Fibroblast of the aortic adventitia (primary cell): ENCODE measurements at regions not wholly inside any gene's neighbourhood (a gene's known extent, or its start where the extent isn't known, plus 50 kb on each side); places are given as distances from the start of the nearest gene placed in this dataset.

ENCODE experiments used
- DNase-seq: peaks from one replicate; pipeline ENCODE4 v3.0.0-alpha.2; 2010; ENCODE audit warnings: low read depth
- H3K4me3 ChIP-seq: 2 replicates; pipeline ENCODE4 v1.5.1; 2011; ENCODE audit warnings: low read depth, mild to moderate bottlenecking, control low read depth, low read length, moderate library complexity
- TF ChIP-seq, protein P1 (sequence below): IDR thresholded peaks from 2 replicates; pipeline ENCODE4 v1.5.1; 2011; ENCODE audit warnings: mild to moderate bottlenecking, low read length, control low read depth, inconsistent platforms; ENCODE audit not compliant: insufficient read depth

DNA sequence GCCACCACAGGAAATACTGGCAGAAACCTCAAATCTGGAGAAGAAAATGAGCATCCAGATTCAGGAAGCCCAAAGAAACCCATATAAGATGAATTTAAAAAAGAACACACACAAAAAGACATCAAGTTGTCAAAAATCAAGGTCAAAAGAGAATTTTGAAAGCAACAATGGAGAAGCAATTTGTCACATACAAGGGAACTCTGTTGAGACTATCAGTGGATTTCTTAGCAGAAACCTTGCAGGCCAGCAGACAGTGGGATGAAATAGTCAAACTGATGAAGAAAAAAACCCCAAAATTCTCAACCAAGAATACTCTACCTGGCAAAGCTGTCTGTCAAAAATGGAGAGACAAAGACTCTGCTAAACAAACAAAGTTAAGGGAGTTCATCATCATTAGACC lies 272.6 kb downstream of the ADCYAP1 start:
- TF ChIP-seq, protein P1, sequence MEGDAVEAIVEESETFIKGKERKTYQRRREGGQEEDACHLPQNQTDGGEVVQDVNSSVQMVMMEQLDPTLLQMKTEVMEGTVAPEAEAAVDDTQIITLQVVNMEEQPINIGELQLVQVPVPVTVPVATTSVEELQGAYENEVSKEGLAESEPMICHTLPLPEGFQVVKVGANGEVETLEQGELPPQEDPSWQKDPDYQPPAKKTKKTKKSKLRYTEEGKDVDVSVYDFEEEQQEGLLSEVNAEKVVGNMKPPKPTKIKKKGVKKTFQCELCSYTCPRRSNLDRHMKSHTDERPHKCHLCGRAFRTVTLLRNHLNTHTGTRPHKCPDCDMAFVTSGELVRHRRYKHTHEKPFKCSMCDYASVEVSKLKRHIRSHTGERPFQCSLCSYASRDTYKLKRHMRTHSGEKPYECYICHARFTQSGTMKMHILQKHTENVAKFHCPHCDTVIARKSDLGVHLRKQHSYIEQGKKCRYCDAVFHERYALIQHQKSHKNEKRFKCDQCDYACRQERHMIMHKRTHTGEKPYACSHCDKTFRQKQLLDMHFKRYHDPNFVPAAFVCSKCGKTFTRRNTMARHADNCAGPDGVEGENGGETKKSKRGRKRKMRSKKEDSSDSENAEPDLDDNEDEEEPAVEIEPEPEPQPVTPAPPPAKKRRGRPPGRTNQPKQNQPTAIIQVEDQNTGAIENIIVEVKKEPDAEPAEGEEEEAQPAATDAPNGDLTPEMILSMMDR = no peak
- no peak overlapping the region for H3K4me3 ChIP-seq
- no peak for DNase-seq

GRCh38 chr18:1191341-1191740 lies 286.7 kb downstream of the ADCYAP1 start:
- TF ChIP-seq, protein P1 = no peak
- no peak overlapping the region for H3K4me3 ChIP-seq
- DNase-seq = no peak

GRCh38 chr18:1213126-1213525 lies 308.5 kb downstream of the ADCYAP1 start:
- DNase-seq = no peak
- TF ChIP-seq, protein P1 = no peak
- no peak overlapping the region for H3K4me3 ChIP-seq

DNA sequence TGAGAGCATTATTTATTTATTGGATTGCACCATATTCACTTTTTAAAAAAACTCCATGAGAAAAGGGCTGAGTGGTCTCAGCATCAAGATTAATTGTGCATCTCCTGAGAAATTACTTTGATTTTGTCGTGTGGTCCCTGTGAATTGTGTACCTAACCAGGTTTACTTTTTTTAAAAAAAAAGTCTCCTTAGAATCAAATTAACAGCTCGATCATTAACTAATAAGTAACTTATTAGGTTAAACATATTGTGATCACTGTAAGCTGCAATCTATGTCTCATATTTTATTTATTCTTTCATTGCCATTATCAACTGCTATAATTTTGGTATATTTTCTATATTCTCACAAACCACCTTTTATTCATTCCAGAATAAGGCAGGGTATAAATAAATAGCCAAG lies 318.2 kb downstream of the ADCYAP1 start:
- TF ChIP-seq, protein P1 = no peak
- no peak for DNase-seq
- H3K4me3 ChIP-seq = no peak overlapping the region

DNA sequence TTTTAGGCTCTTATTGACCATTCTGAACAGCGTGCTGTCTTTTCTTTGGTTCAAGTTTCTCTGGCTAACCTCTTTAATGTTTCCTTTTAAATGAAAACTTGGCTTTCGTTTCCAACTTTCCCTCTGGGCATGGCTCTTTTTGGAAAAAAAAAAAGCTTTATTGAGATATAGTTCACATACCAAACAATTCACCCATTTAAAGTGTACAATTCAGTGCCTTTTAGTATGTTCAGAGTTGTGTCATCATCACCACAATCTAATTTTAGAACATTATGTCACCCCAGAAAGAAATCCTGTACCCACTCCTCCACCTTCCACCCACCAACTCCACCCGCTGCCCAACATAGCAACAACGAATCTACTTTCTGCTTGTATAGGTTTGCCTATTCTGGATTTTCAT lies 322.4 kb downstream of the ADCYAP1 start:
- TF ChIP-seq, protein P1 = no peak
- DNase-seq = no peak
- H3K4me3 ChIP-seq = no peak overlapping the region

DNA sequence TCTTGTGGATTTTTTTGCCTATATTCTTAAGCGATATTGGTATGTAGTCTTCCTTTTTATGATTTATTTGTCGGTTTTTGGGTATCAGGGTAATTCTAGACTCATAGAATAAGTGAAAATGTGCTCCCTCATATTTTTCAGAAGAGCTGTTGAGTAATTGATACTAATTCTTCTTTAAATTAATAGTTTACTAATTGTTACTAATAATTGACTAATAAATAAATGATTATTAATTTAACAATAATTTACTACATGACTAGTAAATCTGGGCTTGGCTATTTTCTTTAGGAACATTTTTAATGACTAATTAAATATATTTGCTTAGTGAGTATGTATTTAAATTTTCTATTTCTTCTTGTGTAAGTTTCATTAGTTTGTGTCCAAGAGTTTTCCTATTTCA lies 325.0 kb downstream of the ADCYAP1 start:
- TF ChIP-seq, protein P1 = no peak
- H3K4me3 ChIP-seq = no peak overlapping the region
- DNase-seq = no peak

DNA sequence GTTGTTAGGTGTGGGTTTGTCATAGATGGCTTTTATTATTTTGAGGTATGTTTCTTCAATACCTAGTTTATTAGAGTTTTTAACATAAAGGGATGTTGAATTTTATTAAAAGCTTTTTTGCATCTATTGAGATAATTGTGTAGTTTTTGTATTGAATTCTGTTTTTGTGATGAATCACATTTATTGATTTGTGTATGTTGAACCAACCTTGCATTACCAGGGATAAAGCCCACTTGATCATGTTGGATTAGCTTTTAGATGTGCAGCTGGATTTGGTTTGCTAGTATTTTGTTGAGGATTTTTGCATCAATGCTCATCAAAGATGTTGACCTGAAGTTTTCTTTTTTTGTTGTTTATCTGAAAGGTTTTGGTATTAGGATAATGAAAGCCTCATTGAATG lies 328.2 kb downstream of the ADCYAP1 start:
- TF ChIP-seq, protein P1 = no peak
- no peak overlapping the region for H3K4me3 ChIP-seq
- DNase-seq = no peak
